OCI-LY1 (cell line): ENCODE measurements at regions not wholly inside any gene's neighbourhood (a gene's known extent, or its start where the extent isn't known, plus 50 kb on each side); places are given as distances from the start of the nearest gene placed in this dataset.

Source experiments
- H2AFZ ChIP-seq: fragments of 200-600 bp; sonication (generic), shearing (Covaris generic); 2 replicates; pipeline ENCODE4 v1.6.0; 2014; ENCODE audit warnings: antibody characterized with exemption, mild to moderate bottlenecking, low read length
- H3F3A ChIP-seq: fragments of 200-600 bp; sonication (generic), shearing (Covaris generic); 2 replicates; pipeline ENCODE4 v1.6.0; 2014; ENCODE audit warnings: mild to moderate bottlenecking, antibody characterized with exemption, low read length, moderate library complexity; ENCODE audit not compliant: insufficient read depth
- H3K27ac ChIP-seq: fragments of 200-600 bp; sonication (generic); 2 replicates; pipeline ENCODE4 v1.5.1; 2014; ENCODE audit warnings: low read length, mixed run types, mild to moderate bottlenecking, low read depth; ENCODE audit not compliant: poor library complexity, severe bottlenecking
- H3K27me3 ChIP-seq: fragments of 200-600 bp; sonication (generic); 2 replicates; pipeline ENCODE4 v1.6.0; 2014; ENCODE audit warnings: antibody characterized with exemption, mild to moderate bottlenecking, low read length, moderate library complexity; ENCODE audit not compliant: insufficient read depth
- H3K36me3 ChIP-seq: fragments of 200-600 bp; sonication (generic); 2 replicates; pipeline ENCODE4 v1.6.1; 2014; ENCODE audit warnings: mild to moderate bottlenecking, antibody characterized with exemption, low read length, moderate library complexity, mixed read lengths; ENCODE audit not compliant: insufficient read depth
- H3K4me1 ChIP-seq: fragments of 200-600 bp; sonication (generic); 2 replicates; pipeline ENCODE4 v1.5.1; 2014; ENCODE audit warnings: mild to moderate bottlenecking, low read length, moderate library complexity; ENCODE audit not compliant: insufficient read depth, severe bottlenecking
- H3K4me2 ChIP-seq: fragments of 200-600 bp; sonication (generic), shearing (Covaris generic); 2 replicates; pipeline ENCODE4 v1.6.1; 2014; ENCODE audit warnings: low read length
- H3K4me3 ChIP-seq: fragments of 200-600 bp; sonication (generic); 2 replicates; pipeline ENCODE4 v1.5.1; 2014; ENCODE audit warnings: low read length, low read depth, mild to moderate bottlenecking, mixed read lengths; ENCODE audit not compliant: poor library complexity, severe bottlenecking
- H3K79me2 ChIP-seq: fragments of 200-600 bp; shearing (Covaris generic); 2 replicates; pipeline ENCODE4 v1.6.1; 2016; ENCODE audit warnings: mixed run types, low read length, mixed read lengths; ENCODE audit not compliant: insufficient read depth
- H3K9ac ChIP-seq: fragments of 200-600 bp; sonication (generic), shearing (Covaris generic); 2 replicates; pipeline ENCODE4 v1.6.1; 2014; ENCODE audit warnings: mild to moderate bottlenecking, low read length, mixed read lengths
- H3K9me2 ChIP-seq: fragments of 200-600 bp; sonication (generic), shearing (Covaris generic); 2 replicates; pipeline ENCODE4 v1.6.1; 2014; ENCODE audit warnings: low read depth, mild to moderate bottlenecking, low read length, mixed read lengths
- H3K9me3 ChIP-seq: fragments of 200-600 bp; shearing (Covaris generic); 2 replicates; pipeline ENCODE4 v1.6.1; 2014; ENCODE audit warnings: low read length, mixed read lengths
- H4K20me1 ChIP-seq: fragments of 200-600 bp; sonication (generic), shearing (Covaris generic); 2 replicates; pipeline ENCODE4 v1.6.0; 2016; ENCODE audit warnings: mild to moderate bottlenecking, low read length; ENCODE audit not compliant: insufficient read depth
- EZH2 ChIP-seq: fragments of 200-600 bp; sonication (generic), shearing (Covaris generic); IDR thresholded peaks from 2 replicates; pipeline ENCODE4 v1.8.0; 2017; ENCODE audit warnings: borderline replicate concordance, mixed run types, mild to moderate bottlenecking, antibody characterized with exemption, low read length, moderate library complexity, mixed read lengths
- TF ChIP-seq, protein P1 (sequence below): fragments of 200-600 bp; sonication (generic), shearing (Covaris generic); IDR thresholded peaks from 2 replicates; pipeline ENCODE4 v1.5.1; 2017; ENCODE audit warnings: mild to moderate bottlenecking, antibody characterized with exemption, low read length, moderate library complexity, mixed read lengths

DNA sequence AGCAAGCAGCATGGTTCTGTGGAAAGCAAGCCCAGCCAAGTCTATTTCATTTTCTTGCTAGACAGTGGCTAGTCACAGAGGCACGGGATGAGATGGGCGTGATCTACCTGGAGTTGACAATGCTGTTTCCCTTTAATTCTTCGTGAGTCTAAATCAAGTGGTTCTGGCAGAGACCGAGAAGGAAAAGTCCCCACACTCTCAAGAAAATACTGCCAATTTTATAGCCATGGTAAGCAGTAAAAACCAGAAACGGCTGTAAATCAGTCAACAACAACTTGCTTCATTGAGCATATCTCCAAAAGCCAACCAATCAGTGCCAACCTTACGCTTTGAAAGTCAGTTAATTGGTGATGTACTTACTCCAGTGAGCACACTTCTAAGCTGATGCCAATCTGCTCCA is 223.4 kb downstream of the SEC23IP start:
- Histone ChIP-seq H3K4me1 (no peaks in the 10 kb centered on the region), H3K27me3 (no peaks in the 10 kb centered on the region), H3K9ac (no peak overlapping the region), H3K9me2 (no peaks in the 10 kb centered on the region), H3K36me3 (no peaks in the 10 kb centered on the region), H3K4me2 (no peak overlapping the region), H3K79me2 (no peaks in the 10 kb centered on the region), H3F3A (no peaks in the 10 kb centered on the region), H3K27ac (no peak overlapping the region), H2AFZ (no peak overlapping the region), H3K4me3 (no peak overlapping the region), H4K20me1 (no peaks in the 10 kb centered on the region), H3K9me3 (no peaks in the 10 kb centered on the region)
- no peak for TF ChIP-seq EZH2
- TF ChIP-seq, protein P1, sequence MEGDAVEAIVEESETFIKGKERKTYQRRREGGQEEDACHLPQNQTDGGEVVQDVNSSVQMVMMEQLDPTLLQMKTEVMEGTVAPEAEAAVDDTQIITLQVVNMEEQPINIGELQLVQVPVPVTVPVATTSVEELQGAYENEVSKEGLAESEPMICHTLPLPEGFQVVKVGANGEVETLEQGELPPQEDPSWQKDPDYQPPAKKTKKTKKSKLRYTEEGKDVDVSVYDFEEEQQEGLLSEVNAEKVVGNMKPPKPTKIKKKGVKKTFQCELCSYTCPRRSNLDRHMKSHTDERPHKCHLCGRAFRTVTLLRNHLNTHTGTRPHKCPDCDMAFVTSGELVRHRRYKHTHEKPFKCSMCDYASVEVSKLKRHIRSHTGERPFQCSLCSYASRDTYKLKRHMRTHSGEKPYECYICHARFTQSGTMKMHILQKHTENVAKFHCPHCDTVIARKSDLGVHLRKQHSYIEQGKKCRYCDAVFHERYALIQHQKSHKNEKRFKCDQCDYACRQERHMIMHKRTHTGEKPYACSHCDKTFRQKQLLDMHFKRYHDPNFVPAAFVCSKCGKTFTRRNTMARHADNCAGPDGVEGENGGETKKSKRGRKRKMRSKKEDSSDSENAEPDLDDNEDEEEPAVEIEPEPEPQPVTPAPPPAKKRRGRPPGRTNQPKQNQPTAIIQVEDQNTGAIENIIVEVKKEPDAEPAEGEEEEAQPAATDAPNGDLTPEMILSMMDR = no peak

DNA sequence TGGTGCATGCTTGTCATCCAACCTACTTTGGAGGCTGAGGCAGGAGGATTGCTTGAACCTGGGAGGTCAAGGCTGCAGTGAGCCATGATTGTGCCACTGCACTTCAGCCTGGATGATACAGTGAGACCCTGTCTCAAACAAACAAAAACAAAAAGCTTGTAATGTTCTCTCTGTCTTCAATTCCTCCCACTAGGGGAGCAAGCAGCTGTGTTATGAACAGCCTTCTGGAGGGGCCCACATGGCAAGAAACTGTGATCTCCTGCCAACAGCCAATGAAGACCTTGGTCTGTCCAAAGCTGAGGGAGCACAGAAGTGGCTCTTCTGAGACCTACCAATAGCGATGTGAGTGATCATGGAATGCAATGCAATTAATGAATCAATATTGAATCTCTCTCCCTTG is 229.2 kb downstream of the SEC23IP start:
- Histone ChIP-seq H3K36me3 (no peaks in the 10 kb centered on the region), H3K27me3 (no peaks in the 10 kb centered on the region), H3K9me3 (no peaks in the 10 kb centered on the region), H3K27ac (no peak overlapping the region), H4K20me1 (no peaks in the 10 kb centered on the region), H3K79me2 (no peaks in the 10 kb centered on the region), H3K4me2 (no peak overlapping the region), H2AFZ (no peak overlapping the region), H3K9ac (no peak overlapping the region), H3K4me1 (no peaks in the 10 kb centered on the region), H3K9me2 (no peaks in the 10 kb centered on the region), H3F3A (no peaks in the 10 kb centered on the region), H3K4me3 (no peak overlapping the region)
- TF ChIP-seq, protein P1 = no peak
- TF ChIP-seq EZH2 = no peak

DNA sequence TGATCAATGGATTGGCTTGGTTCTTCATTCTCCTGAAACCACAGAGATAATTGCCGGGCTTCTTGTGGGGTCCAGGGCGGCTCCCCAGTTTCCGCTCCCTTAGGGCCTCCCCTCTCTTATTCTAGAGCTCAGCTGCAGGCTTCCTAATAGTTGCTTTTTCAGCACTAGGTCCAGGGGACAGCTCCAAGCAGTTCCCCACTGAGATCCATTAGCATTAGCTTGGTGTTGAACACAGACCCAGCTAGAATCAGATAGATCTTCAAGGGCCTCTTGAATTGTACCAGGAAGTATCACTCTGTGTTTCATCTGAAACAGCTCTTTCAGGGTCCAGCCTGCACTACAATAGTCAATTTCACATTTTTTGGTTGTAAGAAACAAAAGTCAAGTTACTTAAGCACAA is 238.7 kb downstream of the SEC23IP start:
- no peak overlapping the region for H2AFZ ChIP-seq
- no peak overlapping the region for H3K4me3 ChIP-seq
- no peak overlapping the region for H3K9ac ChIP-seq
- H3K27me3 ChIP-seq = no peaks in the 10 kb centered on the region
- no peaks in the 10 kb centered on the region for H3K4me1 ChIP-seq
- TF ChIP-seq, protein P1 = no peak
- no peak for TF ChIP-seq EZH2
- no peaks in the 10 kb centered on the region for H4K20me1 ChIP-seq
- H3K9me3 ChIP-seq = no peaks in the 10 kb centered on the region
- no peak overlapping the region for H3K4me2 ChIP-seq
- H3K27ac ChIP-seq = no peak overlapping the region
- H3K79me2 ChIP-seq = no peaks in the 10 kb centered on the region
- H3F3A ChIP-seq = no peaks in the 10 kb centered on the region
- H3K9me2 ChIP-seq = no peaks in the 10 kb centered on the region
- H3K36me3 ChIP-seq = no peaks in the 10 kb centered on the region
